Motor neuron (in vitro differentiated cells): ENCODE measurements at regions not wholly inside any gene's neighbourhood (a gene's known extent, or its start where the extent isn't known, plus 50 kb on each side); places are given as distances from the start of the nearest gene placed in this dataset.
A peak's percentile ranks its signal among the peaks of the same experiment; 100 is the strongest.
"Not testable (repeated sequence)": the region's sequence is repeated elsewhere in the genome, so short reads cannot be mapped to it uniquely, and the experiment has no call there.

Experiments
- ATAC-seq, 8 experiments: fragments of 200-7000 bp; cut with Tn5 transposase; replicated peaks in 6 of 8; 2 replicates each; pipeline ENCODE4 v1.8.0; 2021; ENCODE audit warnings: mild to moderate bottlenecking in 8 of 8, moderate library complexity in 8 of 8
- H3K27ac ChIP-seq, 2 donors: fragments of 250-450 bp; sonication (Bioruptor Pico); 2 replicates each; pipeline ENCODE4 v1.9.0; 2021; ENCODE audit warnings: antibody characterized with exemption in 2 of 2, mild to moderate bottlenecking in 2 of 2, moderate library complexity in 1 of 2
- H3K4me1 ChIP-seq, 2 donors: fragments of 250-450 bp; sonication (Bioruptor Pico); replicated peaks in 1 of 2; 2 replicates each; pipeline ENCODE4 v1.6.1; 2021; ENCODE audit warnings: antibody characterized with exemption in 2 of 2, mild to moderate bottlenecking in 2 of 2, moderate library complexity in 1 of 2
- H3K4me3 ChIP-seq, 5 donors: fragments of 250-450 bp; sonication (Bioruptor Pico); 2 replicates each; pipeline ENCODE4 v1.9.0; 2021; ENCODE audit warnings: antibody characterized with exemption in 5 of 5, mild to moderate bottlenecking in 5 of 5, moderate library complexity in 4 of 5
- WGBS, 10 experiments: fragments of 450-650 bp; shearing (Covaris generic); methylation state at CpG; one replicate each; pipeline ENCODE4 v1.0.0; 2022; 5-methylcytosine and 5-hydroxymethylcytosine counted together
- in situ Hi-C, 9 experiments: fragments of 400-800 bp; cut with MboI; loops; one replicate each; pipeline ENCODE4 v1.15.0; 2021; ENCODE audit warnings: low sequenced_read_pairs in 9 of 9, low pct_unique_long_range_greater_than_20kb in 2 of 9; ENCODE audit not compliant: unreplicated experiment in 9 of 9

DNA sequence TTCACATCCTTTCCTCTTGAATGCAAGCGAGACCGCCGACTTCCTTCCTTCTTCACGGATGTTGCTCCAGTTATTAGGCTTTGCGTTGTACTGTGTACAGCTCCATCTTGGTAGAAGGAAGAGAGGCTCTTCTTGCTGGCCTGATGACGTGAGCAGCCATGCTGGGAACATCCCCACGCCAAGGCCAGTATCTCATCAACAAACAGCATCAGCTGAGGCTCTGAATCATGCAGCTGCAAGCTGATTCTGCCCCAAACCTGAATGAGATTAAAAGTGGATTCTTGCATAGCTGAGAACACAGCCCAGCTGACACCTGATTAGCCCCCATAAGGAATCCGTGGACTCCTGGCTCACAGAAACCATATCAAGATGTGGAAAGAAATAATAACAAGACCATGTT, 809.6 kb downstream of the EFNB2 start:
- Histone ChIP-seq H3K4me1 (peaks cover 0 to 2% of the 10 kb centered on the region in 2 donors), H3K27ac (no peak overlapping the region), H3K4me3 (no peak overlapping the region)
- ATAC-seq = peak in 2 of 8 experiments; percentile 51 to 63
- in situ Hi-C loops = no loop called here
- 50 to 100% (median 95%) methylated on average over 1 to 8 of the region's 8 CpGs; no CpG with 5 or more reads in 3 of the 10 experiments for WGBS, 10 experiments

- Histone ChIP-seq H3K4me3 (no peak overlapping the region), H3K27ac (no peak overlapping the region), H3K4me1 (peaks cover 0 to 2% of the 10 kb centered on the region in 2 donors)
- ATAC-seq = no peak
- in situ Hi-C loops = no loop called here
- 0 to 100% (median 83%) methylated on average over 1 to 3 of the region's 3 CpGs; no CpG with 5 or more reads in 2 of the 10 experiments for WGBS, 10 experiments
Measured at GRCh38 chr13:105721016-105721415, 814.4 kb downstream of the EFNB2 start.

- Histone ChIP-seq H3K27ac (no peak overlapping the region), H3K4me3 (no peak overlapping the region), H3K4me1 (peaks cover 0 to 2% of the 10 kb centered on the region in 2 donors)
- 3 to 100% (median 36%) methylated on average over 1 to 6 of the region's 6 CpGs; no CpG with 5 or more reads in 1 of the 10 experiments for WGBS, 10 experiments
- in situ Hi-C loops = no loop called here
- peak in 3 of 8 experiments; percentile 37 to 59 (median 48) for ATAC-seq
Measured at GRCh38 chr13:105719859-105720258, 815.6 kb downstream of the EFNB2 start.

- no peaks in the 10 kb centered on the region for H3K4me1 ChIP-seq
- in situ Hi-C loops = no loop called here
- no peak overlapping the region for H3K27ac ChIP-seq
- WGBS, 10 experiments = 26 to 100% (median 92%) methylated on average over 1 to 3 of the region's 3 CpGs
- no peak overlapping the region for H3K4me3 ChIP-seq
- no peak for ATAC-seq
Measured at GRCh38 chr13:105709181-105709580, 826.3 kb downstream of the EFNB2 start.

DNA sequence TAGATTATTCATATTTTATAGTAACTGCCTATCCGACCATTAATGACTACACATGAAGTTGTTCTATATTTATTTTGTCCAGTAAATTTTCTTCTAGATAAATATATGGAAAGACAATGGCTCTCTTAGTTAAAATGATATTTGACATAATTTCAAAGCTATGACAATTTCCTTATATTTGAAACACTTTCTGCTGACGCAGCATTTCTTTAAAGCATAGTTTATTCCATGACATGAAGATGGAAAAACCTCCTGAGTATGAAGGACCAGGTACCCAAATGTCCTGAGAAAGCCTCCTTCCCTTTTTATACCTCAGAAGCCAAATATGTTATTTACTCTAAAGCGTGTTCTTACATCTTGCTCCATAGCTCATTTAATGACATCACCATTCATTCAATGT, 831.6 kb downstream of the EFNB2 start:
- Histone ChIP-seq H3K27ac (no peak overlapping the region), H3K4me1 (no peaks in the 10 kb centered on the region), H3K4me3 (no peak overlapping the region)
- in situ Hi-C loops = no loop called here
- ATAC-seq = no peak
- 10 to 100% (median 92%) methylated on average over 2 to 3 of the region's 3 CpGs; no CpG with 5 or more reads in 1 of the 10 experiments for WGBS, 10 experiments

DNA sequence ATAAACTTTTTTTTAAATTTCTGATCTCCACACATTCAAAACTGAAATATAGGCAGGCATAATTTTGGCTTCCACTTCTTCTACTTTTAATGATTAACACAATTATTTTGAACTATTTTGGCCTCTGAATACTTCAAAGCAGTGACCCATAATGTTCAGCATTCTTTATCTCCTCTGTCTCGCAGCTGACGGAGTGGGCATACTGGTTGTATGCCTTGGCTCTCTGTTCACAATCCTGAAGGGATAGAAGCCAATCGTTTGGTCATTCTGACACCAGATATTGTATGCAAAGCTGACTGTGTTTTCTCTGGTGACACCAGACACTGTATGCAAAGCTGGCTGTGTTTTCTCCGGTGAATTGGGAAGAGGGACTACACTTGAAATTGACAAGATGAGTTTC, 833.0 kb downstream of the EFNB2 start:
- Histone ChIP-seq H3K27ac (no peak overlapping the region), H3K4me3 (no peak overlapping the region), H3K4me1 (no peaks in the 10 kb centered on the region)
- WGBS, 10 experiments = 15 to 84% (median 77%) methylated on average over 2 to 4 of the region's 4 CpGs; no CpG with 5 or more reads in 2 of the 10 experiments
- in situ Hi-C loops = no loop called here
- ATAC-seq = no peak

DNA sequence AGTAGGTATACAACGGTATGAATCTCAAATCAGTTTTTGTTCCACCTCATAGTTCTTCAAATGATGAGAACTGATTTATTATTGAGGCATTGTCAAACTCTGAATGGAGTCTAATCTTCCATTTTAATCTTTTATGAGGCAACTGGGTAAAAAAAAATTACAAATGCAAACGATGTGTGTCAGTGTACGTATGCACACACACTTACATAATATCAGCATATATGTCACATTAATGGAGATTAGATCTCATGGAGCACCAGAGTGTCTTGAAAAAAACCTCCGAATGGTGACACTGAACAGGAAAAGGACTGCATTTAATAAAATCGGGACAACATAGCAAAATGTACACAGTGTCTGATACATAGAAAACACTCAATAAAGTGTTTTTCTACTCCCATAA, 842.7 kb downstream of the EFNB2 start:
- no peak overlapping the region for H3K4me3 ChIP-seq
- in situ Hi-C loops = no loop called here
- WGBS, 10 experiments = 1 to 97% (median 83%) methylated on average over 4 to 5 of the region's 5 CpGs; no CpG with 5 or more reads in 1 of the 10 experiments

GRCh38 chr13:105684216-105684615, 851.2 kb downstream of the EFNB2 start:
- Histone ChIP-seq H3K4me1 (no peaks in the 10 kb centered on the region), H3K27ac (no peak overlapping the region), H3K4me3 (no peak overlapping the region)
- no peak for ATAC-seq
- in situ Hi-C loops = no loop called here
- 7 to 100% (median 81%) methylated on average over 1 to 3 of the region's 3 CpGs for WGBS, 10 experiments

More for the DNA sequence above, 842.7 kb downstream of the EFNB2 start:
- Histone ChIP-seq H3K27ac (no peak overlapping the region), H3K4me1 (no peaks in the 10 kb centered on the region)
- ATAC-seq = peak in 2 of 8 experiments; percentile 51 to 57

GRCh38 chr13:105679838-105680237, 855.6 kb downstream of the EFNB2 start:
- in situ Hi-C loops = no loop called here
- peak in 4 of 8 experiments; percentile 42 to 53 (median 48) for ATAC-seq
- 0 to 100% (median 77%) methylated on average over 1 to 4 of the region's 4 CpGs; no CpG with 5 or more reads in 3 of the 10 experiments for WGBS, 10 experiments
- H3K4me1 ChIP-seq = no peaks in the 10 kb centered on the region
- H3K27ac ChIP-seq = no peak overlapping the region
- no peak overlapping the region for H3K4me3 ChIP-seq

DNA sequence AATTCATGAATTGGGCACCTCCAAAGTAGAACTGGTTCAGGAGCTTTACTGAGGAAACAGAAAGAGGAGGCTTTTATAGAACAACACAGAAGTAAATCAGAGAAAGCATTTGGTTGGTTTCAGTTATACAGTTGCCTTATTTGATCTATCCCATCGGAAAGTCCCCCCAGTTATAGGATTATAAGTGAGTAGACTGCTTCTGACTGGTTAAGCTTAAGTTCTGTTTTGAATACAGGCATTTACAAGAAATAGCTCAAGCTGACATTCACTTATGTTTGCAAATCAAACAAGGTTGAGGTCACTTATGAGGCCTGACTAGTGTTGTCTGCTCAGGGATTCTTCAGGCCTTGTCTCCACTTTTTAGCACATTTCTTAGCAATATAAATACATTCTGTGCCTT, 857.4 kb downstream of the EFNB2 start:
- in situ Hi-C loops = no loop called here
- WGBS, 10 experiments = 0 to 100% (median 82%) methylated on average over 1 of the region's 1 CpG; no CpG with 5 or more reads in 2 of the 10 experiments
- Histone ChIP-seq H3K4me1 (no peaks in the 10 kb centered on the region), H3K27ac (no peak overlapping the region), H3K4me3 (no peak overlapping the region)
- peak in 1 of 8 experiments; percentile 42 for ATAC-seq

GRCh38 chr13:105672881-105673280, 862.6 kb downstream of the EFNB2 start:
- in situ Hi-C loops = no loop called here
- H3K27ac ChIP-seq = no peak overlapping the region
- WGBS, 10 experiments = 0 to 96% (median 83%) methylated on average over 1 to 4 of the region's 4 CpGs; no CpG with 5 or more reads in 2 of the 10 experiments

DNA sequence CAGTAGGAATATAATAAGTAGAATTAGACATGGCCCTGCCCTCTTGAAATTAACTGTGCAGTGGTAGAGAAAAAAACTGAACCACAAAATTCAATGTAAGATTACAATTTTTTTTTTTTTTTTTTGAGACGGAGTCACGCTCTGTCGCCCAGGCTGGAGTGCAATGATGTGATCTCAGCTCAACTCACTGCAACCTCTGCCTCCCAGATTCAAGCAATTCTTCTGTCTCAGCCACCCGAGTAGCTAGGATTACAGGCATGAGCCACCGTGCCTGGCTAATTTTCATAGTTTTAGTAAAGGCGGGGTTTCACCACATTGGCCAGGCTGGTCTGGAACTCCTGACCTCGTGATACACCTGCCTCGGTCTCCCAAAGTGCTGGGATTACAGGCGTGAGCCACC, 864.3 kb downstream of the EFNB2 start:
- WGBS, 10 experiments = 26 to 95% (median 81%) methylated on average over 1 to 7 of the region's 9 CpGs; no CpG with 5 or more reads in 2 of the 10 experiments
- ATAC-seq, H3K4me1 ChIP-seq, H3K4me3 ChIP-seq, H3K27ac ChIP-seq, in situ Hi-C loops: not testable (repeated sequence)

More at GRCh38 chr13:105672881-105673280, 862.6 kb downstream of the EFNB2 start:
- H3K4me3 ChIP-seq = no peak overlapping the region
- ATAC-seq = no peak
- H3K4me1 ChIP-seq = no peaks in the 10 kb centered on the region

- H3K4me3 ChIP-seq = no peak overlapping the region
- in situ Hi-C loops = no loop called here
- WGBS, 10 experiments = 8 to 88% (median 73%) methylated on average over 1 to 3 of the region's 3 CpGs; no CpG with 5 or more reads in 2 of the 10 experiments
Measured at GRCh38 chr13:105670179-105670990, 865.1 kb downstream of the EFNB2 start.

More at GRCh38 chr13:105670179-105670990, 865.1 kb downstream of the EFNB2 start:
- Histone ChIP-seq H3K27ac (no peak overlapping the region), H3K4me1 (no peaks in the 10 kb centered on the region)
- ATAC-seq = no peak
